A172 (cell line): ENCODE measurements at regions not wholly inside any gene's neighbourhood (a gene's known extent, or its start where the extent isn't known, plus 50 kb on each side); places are given as distances from the start of the nearest gene placed in this dataset.
"Not testable (repeated sequence)": the region's sequence is repeated elsewhere in the genome, so short reads cannot be mapped to it uniquely, and the experiment has no call there.

Experiments
- DNase-seq: peaks from one replicate; pipeline ENCODE4 v3.0.0-alpha.2; 2015; ENCODE audit warnings: low spot score

GRCh38 chr6:6479785-6480184 is 108.7 kb upstream of the LY86 start:
- no peak for DNase-seq

DNA sequence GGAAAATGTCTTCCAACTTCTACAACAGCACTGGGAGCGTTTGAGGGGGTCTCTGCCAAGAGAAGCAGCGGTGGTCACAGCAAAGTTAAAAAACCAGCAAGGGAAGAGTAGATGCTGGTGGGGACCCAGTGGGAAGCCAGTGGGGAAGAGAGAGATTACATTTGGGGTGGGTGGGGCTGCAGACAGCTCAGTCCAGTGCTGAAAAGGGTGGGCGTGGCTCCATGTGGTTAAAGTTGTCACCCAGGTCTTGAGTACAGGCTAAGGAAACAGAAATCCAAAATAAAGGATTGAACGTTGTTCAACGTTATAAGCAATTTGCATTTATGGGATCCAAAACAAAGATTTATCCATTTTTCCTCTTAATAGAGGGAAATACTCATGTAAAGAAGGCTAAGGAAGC is 106.3 kb upstream of the LY86 start:
- DNase-seq: no peak

- no peak for DNase-seq
These were observed 105.4 kb upstream of the LY86 start for GRCh38 chr6:6483168-6483567.

DNA sequence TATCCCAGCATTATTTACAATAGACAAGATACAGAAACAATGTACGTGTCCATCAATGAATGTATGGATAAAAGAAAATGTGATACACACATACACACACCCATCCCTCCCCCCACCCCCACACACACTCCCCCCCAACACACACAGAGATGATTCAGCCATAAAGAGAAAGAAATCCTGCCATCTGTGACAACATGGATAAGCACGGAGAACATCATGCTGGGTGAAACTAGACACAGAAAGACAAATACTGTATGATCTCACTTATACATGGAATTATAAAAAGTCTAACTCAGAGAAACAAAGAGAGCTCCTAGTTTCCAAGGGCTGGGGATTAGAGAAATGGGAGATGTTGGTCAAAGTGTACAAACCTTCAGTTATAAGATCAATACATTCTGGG is 104.8 kb upstream of the LY86 start:
- no peak for DNase-seq

- no peak for DNase-seq
These were observed 103.8 kb upstream of the LY86 start for GRCh38 chr6:6484681-6485080.

DNA sequence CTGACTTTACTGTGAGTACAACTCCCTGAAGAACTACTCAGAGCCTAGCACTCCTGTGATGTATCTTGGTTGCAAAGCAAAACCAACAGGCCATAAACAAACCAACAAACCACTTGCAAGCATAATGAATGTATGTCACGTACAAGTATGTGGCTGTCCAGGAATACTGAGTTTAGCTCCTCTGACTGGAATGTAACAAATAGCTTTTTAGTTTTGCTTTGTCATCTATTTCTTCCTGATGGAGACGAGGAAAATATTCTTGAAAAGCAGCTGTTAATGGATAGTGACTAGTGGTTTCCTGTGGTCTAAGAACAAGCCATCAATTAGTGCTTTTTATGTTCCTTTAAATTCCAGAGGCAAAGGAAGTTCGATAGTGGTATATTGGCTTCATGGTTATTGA is 101.9 kb upstream of the LY86 start:
- DNase-seq: no peak

DNA sequence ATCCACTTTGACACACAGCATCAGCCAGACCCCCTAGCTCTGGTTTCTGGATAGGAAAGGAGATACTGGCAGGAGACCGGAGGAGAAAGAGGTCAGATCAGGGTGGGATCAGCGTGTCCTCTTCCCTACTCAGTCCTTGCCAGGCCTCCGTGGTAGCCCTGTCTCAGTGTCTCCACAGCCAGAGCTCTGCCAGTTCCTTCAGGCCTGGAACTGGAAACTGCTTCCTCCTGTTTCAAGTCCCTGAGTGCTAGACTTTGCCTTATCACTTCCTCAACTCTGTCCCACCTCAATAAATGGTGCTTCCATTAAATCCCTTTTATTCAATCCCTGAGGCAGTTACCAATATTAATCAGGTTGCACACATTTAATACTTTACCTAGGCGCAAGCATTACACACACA is 96.8 kb upstream of the LY86 start:
- DNase-seq: no peak

GRCh38 chr6:6492675-6493074 is 95.8 kb upstream of the LY86 start:
- DNase-seq: no peak

GRCh38 chr6:6494139-6494538 is 94.4 kb upstream of the LY86 start:
- DNase-seq: not testable (repeated sequence)

DNA sequence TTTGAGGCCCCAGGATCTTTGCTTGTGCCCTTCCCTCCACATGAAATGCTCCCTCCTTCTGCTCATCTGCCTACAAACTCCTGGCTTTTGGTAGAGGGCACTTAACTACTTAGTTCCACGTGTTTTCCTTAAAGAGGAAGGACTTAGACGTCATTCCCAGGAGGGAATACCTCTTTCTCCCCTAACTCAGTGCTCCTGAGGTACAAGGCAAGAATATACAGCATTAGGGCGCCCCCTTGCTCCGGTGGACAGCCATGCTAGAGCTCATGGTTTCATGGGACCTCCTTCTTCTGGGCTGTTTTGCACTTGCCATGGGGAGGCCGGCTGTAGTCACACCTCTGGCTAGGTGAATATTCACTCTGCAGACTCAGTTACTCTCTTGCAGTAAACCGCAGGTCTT is 93.8 kb upstream of the LY86 start:
- DNase-seq: no peak

DNA sequence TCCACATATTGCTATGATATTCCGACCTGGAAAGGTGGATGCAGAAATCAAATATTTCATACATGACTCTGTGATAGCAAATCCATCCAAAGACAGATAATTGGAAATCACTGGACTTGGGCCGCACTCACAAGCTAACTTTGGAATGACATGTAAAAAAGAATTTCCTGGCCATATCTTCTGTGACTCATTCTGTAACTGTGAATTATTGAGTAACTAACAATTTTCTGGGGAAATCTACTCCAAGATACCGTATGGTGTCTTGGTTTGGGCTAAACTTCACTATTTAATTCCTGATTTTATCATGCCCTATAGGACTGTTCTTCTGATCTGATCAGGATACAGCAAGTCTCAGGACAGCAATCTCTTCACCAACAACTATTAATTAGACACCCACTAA is 92.7 kb upstream of the LY86 start:
- DNase-seq: no peak

DNA sequence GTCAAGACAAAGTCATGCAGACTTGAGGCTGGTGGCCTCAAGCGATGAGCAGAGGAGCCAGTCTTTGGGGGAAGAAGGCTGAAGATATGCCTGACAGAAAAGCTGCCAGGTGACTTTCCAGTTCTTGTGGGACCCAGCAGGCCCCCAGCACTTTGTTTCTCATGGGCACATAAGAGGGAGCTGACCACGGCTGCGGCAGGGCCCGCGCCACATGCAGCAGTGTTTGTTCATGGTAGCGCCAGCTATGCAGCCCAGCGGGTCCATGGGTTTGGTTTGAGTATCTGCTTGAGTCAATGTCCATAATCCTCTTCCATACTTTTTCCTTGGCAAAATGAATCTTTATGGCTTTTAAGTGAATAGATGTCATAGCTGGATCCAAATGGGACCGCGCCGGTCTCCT is 91.0 kb upstream of the LY86 start:
- no peak for DNase-seq

DNA sequence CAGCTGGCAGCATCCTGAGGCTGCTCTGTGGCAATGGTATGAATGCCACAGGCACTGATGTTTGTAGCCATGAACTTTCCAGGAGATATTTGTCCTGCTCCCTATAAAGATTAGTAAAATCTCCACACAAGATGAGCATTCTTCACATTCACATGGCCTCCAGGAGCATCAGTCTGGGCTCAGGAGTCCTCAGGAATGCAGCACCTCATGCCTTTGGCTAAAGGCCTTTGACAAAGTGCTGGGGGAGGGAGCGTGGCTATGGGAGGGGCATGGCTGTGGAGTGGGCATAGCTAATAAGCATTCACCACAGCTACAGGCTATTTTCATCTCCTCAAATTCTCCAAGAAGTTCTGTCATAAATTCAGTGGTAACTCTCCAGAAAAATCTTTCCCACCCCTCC is 90.5 kb upstream of the LY86 start:
- no peak for DNase-seq

DNA sequence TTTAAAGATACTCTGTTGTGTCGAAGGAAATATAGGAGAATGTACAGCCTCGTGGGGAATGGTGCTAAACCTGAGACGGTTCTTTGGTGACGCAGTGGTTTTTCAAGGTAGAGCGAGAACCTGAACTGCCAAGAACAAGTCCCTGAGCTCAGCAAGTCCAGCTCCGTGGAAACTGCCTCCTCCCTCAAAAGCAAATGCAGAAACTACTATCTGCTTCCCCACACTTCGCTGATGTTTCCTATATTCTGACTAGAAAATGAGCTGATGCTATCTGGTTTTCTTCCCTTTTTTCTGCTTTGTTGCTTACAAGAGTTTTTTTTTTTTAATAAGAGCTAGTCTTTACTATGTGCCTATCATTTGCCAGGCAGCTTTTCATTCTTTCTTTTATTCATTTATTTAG is 85.3 kb upstream of the LY86 start:
- DNase-seq: no peak

DNA sequence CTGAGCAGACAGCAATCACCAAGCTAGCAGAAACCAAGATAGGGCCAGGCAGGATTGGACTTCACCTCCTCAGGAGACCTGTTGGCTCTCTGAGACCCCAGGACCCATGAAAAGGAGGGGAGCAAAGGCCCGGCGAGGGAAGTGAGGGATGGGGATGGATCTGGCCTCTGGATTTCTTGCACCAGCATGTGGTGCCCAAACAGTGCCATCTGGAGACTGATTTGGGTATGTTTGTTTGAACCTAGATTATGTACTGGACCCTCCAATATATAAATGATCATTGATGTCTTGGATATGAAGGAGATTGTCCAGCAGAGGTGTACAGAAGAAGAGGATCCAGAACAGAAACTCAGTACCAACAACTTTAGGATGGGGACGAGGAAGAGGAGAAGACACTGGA is 83.4 kb upstream of the LY86 start:
- DNase-seq: no peak

DNA sequence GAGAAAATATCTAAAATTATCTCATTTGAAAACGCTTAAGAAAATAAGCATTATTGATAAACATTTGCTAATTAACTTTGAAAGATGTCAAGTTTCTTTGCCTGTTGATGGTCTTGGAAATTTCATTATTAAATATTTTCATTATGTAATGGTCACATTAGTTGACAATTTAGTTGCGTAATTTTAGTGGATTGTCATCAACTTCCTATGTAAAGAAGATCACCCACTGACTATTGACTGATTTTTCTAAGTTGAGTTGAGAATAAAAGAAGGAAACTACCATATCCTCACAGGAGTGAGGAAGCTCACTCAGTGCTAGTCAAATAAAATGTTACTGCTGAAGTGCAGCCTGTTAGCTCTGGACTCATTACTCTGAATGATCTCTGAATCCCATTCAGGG is 79.9 kb upstream of the LY86 start:
- no peak for DNase-seq

DNA sequence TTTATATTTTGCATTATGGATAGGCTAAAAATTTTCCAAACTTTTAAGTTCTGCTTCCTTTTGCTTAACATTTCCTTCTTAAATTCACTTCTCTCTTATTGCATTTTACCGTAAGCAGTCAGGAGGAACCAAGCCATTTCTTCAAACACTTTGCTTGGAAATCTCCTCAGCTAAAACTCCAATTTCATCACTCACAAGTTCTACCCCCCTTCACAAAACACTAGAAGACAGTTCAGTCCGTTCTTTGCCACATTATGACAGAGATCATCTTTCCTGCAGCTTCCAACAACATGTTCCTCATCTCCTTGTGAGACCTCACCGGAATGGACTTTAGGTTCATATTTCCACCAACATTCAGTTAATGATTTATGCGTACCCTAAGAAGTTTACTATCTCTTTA is 79.2 kb upstream of the LY86 start:
- DNase-seq: no peak

DNA sequence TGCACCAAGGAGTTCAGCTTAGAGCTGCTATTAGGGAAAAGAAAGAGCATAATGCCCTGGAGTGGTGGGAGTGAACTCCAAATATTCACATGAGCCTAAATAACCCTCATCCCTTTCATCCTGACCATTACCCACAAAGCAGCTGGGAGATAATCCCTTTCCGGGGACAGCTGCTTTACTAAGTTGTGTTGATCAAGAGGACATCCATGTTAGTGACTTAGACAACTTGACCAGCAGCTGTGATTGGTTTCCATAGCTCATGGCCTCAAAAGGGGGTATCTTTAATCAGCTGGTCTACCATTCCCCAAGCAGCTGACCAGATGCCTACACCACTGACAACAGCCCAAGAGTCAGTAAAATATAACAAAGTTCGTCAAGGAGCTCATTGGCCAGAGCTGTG is 75.8 kb upstream of the LY86 start:
- DNase-seq: no peak

- no peak for DNase-seq
These were observed 72.6 kb upstream of the LY86 start for GRCh38 chr6:6515691-6516607.

GRCh38 chr6:6516666-6517458 is 71.7 kb upstream of the LY86 start:
- no peak for DNase-seq

- DNase-seq: no peak
These were observed 69.7 kb upstream of the LY86 start for GRCh38 chr6:6518631-6519427.

DNA sequence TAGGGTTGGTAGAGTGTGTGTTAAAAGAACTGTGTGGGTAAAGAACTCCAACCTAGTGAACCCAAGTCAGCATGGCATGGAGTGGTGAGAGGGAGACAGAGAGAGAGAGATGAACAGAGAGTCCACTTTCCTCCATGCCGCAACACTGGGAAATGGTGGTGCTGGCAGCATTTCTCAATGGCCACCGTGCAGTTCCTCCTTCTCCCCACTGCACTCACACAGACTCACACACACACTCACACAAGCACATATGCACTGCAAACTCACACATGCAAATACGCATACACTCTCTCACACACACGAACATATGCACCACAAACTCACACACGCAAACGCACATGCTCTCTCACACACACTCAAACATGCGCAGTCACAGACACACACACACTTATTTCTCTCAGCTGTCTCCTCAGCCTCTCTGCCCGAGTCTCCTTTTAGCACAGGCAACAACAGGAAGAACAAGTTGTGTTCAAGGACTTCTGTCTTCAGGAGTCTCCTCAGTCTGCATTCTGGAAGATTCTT is 66.5 kb upstream of the LY86 start:
- DNase-seq: no peak
